ENCODE measurements at regions not wholly inside any gene's neighbourhood (a gene's known extent, or its start where the extent isn't known, plus 50 kb on each side); places are given as distances from the start of the nearest gene placed in this dataset.

GRCh38 chr5:9930156-9930555, 300.0 kb upstream of the TAS2R1 start:
- H3K4me3 ChIP-seq (ENCODE audit: control insufficient read depth, low read depth, low read length) = no peak overlapping the region
- TF ChIP-seq, protein P1, sequence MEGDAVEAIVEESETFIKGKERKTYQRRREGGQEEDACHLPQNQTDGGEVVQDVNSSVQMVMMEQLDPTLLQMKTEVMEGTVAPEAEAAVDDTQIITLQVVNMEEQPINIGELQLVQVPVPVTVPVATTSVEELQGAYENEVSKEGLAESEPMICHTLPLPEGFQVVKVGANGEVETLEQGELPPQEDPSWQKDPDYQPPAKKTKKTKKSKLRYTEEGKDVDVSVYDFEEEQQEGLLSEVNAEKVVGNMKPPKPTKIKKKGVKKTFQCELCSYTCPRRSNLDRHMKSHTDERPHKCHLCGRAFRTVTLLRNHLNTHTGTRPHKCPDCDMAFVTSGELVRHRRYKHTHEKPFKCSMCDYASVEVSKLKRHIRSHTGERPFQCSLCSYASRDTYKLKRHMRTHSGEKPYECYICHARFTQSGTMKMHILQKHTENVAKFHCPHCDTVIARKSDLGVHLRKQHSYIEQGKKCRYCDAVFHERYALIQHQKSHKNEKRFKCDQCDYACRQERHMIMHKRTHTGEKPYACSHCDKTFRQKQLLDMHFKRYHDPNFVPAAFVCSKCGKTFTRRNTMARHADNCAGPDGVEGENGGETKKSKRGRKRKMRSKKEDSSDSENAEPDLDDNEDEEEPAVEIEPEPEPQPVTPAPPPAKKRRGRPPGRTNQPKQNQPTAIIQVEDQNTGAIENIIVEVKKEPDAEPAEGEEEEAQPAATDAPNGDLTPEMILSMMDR (IDR thresholded peaks at IDR 0.05; ENCODE audit: control insufficient read depth, insufficient read depth, low read depth, low read length, missing control alignments) = no peak
- no peak for DNase-seq (ENCODE audit: low read depth)

GRCh38 chr5:9928326-9928725, 298.2 kb upstream of the TAS2R1 start:
- no peak for DNase-seq (ENCODE audit: low read depth)

DNA sequence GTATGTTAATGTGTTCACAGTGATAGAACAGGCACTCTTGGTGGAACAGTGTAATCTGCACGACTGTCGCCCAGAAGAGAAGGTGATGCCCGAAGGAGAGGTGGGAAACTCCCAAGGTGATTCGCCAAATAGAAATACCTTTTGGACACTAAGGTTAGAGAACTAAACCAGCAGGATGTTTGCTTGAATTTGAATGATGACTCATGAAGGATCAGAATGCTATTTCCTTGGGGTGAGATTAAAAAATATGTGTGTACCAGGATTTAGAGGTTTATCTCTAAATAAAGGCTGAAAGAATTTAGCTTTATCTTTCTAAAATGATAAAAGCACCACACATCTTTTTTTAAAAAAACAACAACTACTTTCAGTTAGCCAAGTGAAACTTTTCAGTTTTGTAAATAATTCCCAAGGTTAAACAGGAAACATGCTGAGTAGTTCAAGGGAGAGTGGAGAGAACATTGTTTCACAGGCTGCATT, 297.4 kb upstream of the TAS2R1 start:
- TF ChIP-seq, protein P1 (IDR thresholded peaks at IDR 0.05; ENCODE audit: control insufficient read depth, insufficient read depth, low read depth, low read length, missing control alignments) = no peak
- no peak overlapping the region for H3K4me3 ChIP-seq (ENCODE audit: control insufficient read depth, low read depth, low read length)
- no peak for DNase-seq (ENCODE audit: low read depth)

More at GRCh38 chr5:9928326-9928725, 298.2 kb upstream of the TAS2R1 start:
- TF ChIP-seq, protein P1 (IDR thresholded peaks at IDR 0.05; ENCODE audit: control insufficient read depth, insufficient read depth, low read depth, low read length, missing control alignments) = no peak
- no peak overlapping the region for H3K4me3 ChIP-seq (ENCODE audit: control insufficient read depth, low read depth, low read length)

- DNase-seq (ENCODE audit: low read depth) = no peak
- TF ChIP-seq, protein P1 (IDR thresholded peaks at IDR 0.05; ENCODE audit: control insufficient read depth, insufficient read depth, low read depth, low read length, missing control alignments) = no peak
- H3K4me3 ChIP-seq (ENCODE audit: control insufficient read depth, low read depth, low read length) = no peak overlapping the region
Observed at GRCh38 chr5:9927106-9927505, 297.0 kb upstream of the TAS2R1 start.

GRCh38 chr5:9924614-9925013, 294.5 kb upstream of the TAS2R1 start:
- DNase-seq (ENCODE audit: low read depth) = peak; percentile 94
- H3K4me3 ChIP-seq (ENCODE audit: control insufficient read depth, low read depth, low read length) = no peak overlapping the region
- TF ChIP-seq, protein P1 (IDR thresholded peaks at IDR 0.05; ENCODE audit: control insufficient read depth, insufficient read depth, low read depth, low read length, missing control alignments) = no peak

DNA sequence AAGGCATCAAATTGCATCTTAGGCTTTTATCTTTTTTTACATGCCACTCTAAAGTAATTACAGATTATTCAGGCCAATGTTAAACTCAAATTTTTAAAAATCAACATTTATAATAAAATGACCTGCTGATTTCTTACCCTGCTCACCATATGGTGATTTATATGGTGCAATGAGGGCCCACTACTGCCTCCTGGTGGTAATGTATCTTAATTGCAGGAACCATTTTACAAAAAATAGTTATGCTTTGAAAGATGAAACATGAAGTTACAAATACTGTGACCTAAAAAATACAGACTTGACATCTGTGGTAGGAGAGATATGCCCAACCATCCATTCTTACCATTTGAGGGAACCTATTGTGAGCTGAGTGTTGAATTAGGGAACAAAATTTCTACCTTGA, 292.6 kb upstream of the TAS2R1 start:
- no peak for DNase-seq (ENCODE audit: low read depth)
- TF ChIP-seq, protein P1 (IDR thresholded peaks at IDR 0.05; ENCODE audit: control insufficient read depth, insufficient read depth, low read depth, low read length, missing control alignments) = peak; percentile 22
- no peak overlapping the region for H3K4me3 ChIP-seq (ENCODE audit: control insufficient read depth, low read depth, low read length)

DNA sequence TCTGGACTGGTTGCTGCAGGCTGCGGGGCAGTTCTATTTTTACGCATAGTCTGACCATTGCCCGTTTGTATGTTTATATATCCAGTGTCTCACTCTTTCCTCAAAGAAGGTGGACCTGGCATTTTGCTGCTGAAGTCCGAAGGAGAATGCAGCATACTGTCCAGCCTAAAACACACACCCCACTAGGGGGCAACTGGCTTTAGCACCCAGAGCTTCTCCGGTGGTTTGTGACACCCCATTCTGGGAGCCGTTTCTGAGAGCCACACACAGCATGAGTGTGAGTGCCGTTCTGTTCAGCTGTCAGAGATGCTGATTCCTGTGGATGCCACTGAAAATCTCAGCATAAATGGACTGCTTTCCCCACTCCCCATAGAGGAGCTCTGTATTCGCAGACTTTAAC, 290.5 kb upstream of the TAS2R1 start:
- DNase-seq (ENCODE audit: low read depth) = no peak
- TF ChIP-seq, protein P1 (IDR thresholded peaks at IDR 0.05; ENCODE audit: control insufficient read depth, insufficient read depth, low read depth, low read length, missing control alignments) = no peak
- no peak overlapping the region for H3K4me3 ChIP-seq (ENCODE audit: control insufficient read depth, low read depth, low read length)
